ENCODE measurements at regions not wholly inside any gene's neighbourhood (a gene's known extent, or its start where the extent isn't known, plus 50 kb on each side); places are given as distances from the start of the nearest gene placed in this dataset.

GRCh38 chr16:64102654-64103053, 1019.2 kb downstream of the CDH11 start:
- no peak for TF ChIP-seq CTCF (IDR thresholded peaks at IDR 0.05)
- no peak for TF ChIP-seq POLR2A (IDR thresholded peaks at IDR 0.05)

Measured in vagina (tissue), 2 donors.